Endodermal cell (in vitro differentiated cells): ENCODE measurements at regions not wholly inside any gene's neighbourhood (a gene's known extent, or its start where the extent isn't known, plus 50 kb on each side); places are given as distances from the start of the nearest gene placed in this dataset.

Experiments used
- DNase-seq: peaks from one replicate; pipeline ENCODE4 v3.0.0-alpha.2; 2017
- H3K27ac ChIP-seq: 2 replicates; pipeline ENCODE4 v1.5.1; 2013; ENCODE audit warnings: mild to moderate bottlenecking, low read depth, low read length, moderate library complexity
- H3K27me3 ChIP-seq: 2 replicates; pipeline ENCODE4 v1.6.1; 2013; ENCODE audit warnings: mild to moderate bottlenecking, low read length, moderate library complexity; ENCODE audit not compliant: insufficient read depth, control insufficient read depth, poor library complexity, severe bottlenecking
- H3K36me3 ChIP-seq: 2 replicates; pipeline ENCODE4 v1.7.0; 2013; ENCODE audit warnings: mild to moderate bottlenecking, low read length, moderate library complexity; ENCODE audit not compliant: control insufficient read depth, insufficient read depth
- H3K4me1 ChIP-seq: one replicate; pipeline ENCODE4 v1.7.0; 2013; ENCODE audit warnings: low read length; ENCODE audit not compliant: control insufficient read depth, insufficient read depth
- H3K4me3 ChIP-seq: 2 replicates; pipeline ENCODE4 v1.5.1; 2013; ENCODE audit warnings: mild to moderate bottlenecking, low read length, moderate library complexity
- H3K9ac ChIP-seq: 2 replicates; pipeline ENCODE4 v1.6.1; 2013; ENCODE audit warnings: mild to moderate bottlenecking, low read length, moderate library complexity; ENCODE audit not compliant: poor library complexity, severe bottlenecking; ENCODE audit errors: extremely low read depth
- H3K9me3 ChIP-seq: 2 replicates; pipeline ENCODE4 v1.6.1; 2013; ENCODE audit warnings: mild to moderate bottlenecking, low read length, moderate library complexity; ENCODE audit not compliant: control insufficient read depth
- H3K27ac Mint-ChIP-seq: 2 replicates; pipeline ENCODE4 v1.8.0; 2020; ENCODE audit warnings: mixed read lengths
- H3K27me3 Mint-ChIP-seq: 2 replicates; pipeline ENCODE4 v1.8.0; 2021; ENCODE audit warnings: mild to moderate bottlenecking, mixed read lengths; ENCODE audit not compliant: insufficient read depth
- H3K36me3 Mint-ChIP-seq: 2 replicates; pipeline ENCODE4 v1.8.0; 2020; ENCODE audit warnings: low read depth, mixed read lengths
- H3K4me1 Mint-ChIP-seq: 2 replicates; pipeline ENCODE4 v1.8.0; 2020; ENCODE audit warnings: mixed read lengths
- H3K4me3 Mint-ChIP-seq: 2 replicates; pipeline ENCODE4 v1.8.0; 2020; ENCODE audit warnings: mild to moderate bottlenecking, moderate library complexity, mixed read lengths
- H3K9me3 Mint-ChIP-seq: 2 replicates; pipeline ENCODE4 v1.8.0; 2020; ENCODE audit warnings: mild to moderate bottlenecking, mixed read lengths
- CTCF ChIP-seq: fragments of 200-600 bp; sonication (generic); conservative IDR thresholded peaks from 2 replicates; pipeline ENCODE4 v1.5.0; 2021; ENCODE audit warnings: antibody characterized with exemption, mild to moderate bottlenecking
- WGBS, 2 experiments: methylation state at CpG; one replicate each; pipeline versions ENCODE4 v1.1.5 to v1.1.7; 2013; ENCODE audit warnings: missing lambda C conversion rate in 2 of 2, mixed read lengths in 1 of 2; ENCODE audit not compliant: insufficient coverage in 1 of 2, insufficient read length in 1 of 2; 5-methylcytosine and 5-hydroxymethylcytosine counted together

- H3K36me3 ChIP-seq, result no peaks in the 10 kb centered on the region
- H3K27me3 ChIP-seq, result no peaks in the 10 kb centered on the region
- Mint-ChIP-seq H3K4me1 (peaks cover 45% of the 10 kb centered on the region), H3K27ac (no peak overlapping the region), H3K9me3 (peaks cover 4% of the 10 kb centered on the region), H3K27me3 (no peaks in the 10 kb centered on the region), H3K36me3 (no peaks in the 10 kb centered on the region), H3K4me3 (no peak overlapping the region)
- H3K9me3 ChIP-seq, result no peaks in the 10 kb centered on the region
- H3K27ac ChIP-seq, result no peak overlapping the region
- WGBS, 2 experiments, result 94 to 95% methylated on average over 3 to 4 of the region's 4 CpGs
- no peak overlapping the region for H3K9ac ChIP-seq
- no peak overlapping the region for H3K4me3 ChIP-seq
- no peak for DNase-seq
- peaks cover 9% of the 10 kb centered on the region for H3K4me1 ChIP-seq
- TF ChIP-seq CTCF, result no peak
Measured at GRCh38 chr5:143696921-143697320, 115.0 kb upstream of the HMHB1 start.

- Mint-ChIP-seq H3K27ac (no peak overlapping the region), H3K36me3 (no peaks in the 10 kb centered on the region), H3K4me3 (no peak overlapping the region), H3K27me3 (no peaks in the 10 kb centered on the region), H3K4me1 (peaks cover 47% of the 10 kb centered on the region), H3K9me3 (peaks cover 4% of the 10 kb centered on the region)
- H3K27ac ChIP-seq, result no peak overlapping the region
- H3K4me1 ChIP-seq, result peaks cover 9% of the 10 kb centered on the region
- no peaks in the 10 kb centered on the region for H3K27me3 ChIP-seq
- no peak for DNase-seq
- H3K36me3 ChIP-seq, result no peaks in the 10 kb centered on the region
- no peaks in the 10 kb centered on the region for H3K9me3 ChIP-seq
- no peak for TF ChIP-seq CTCF
- 94% methylated on average over 1 of the region's 1 CpG; no CpG with 5 or more reads in 1 of the 2 experiments for WGBS, 2 experiments
- H3K4me3 ChIP-seq, result no peak overlapping the region
- H3K9ac ChIP-seq, result no peak overlapping the region
Measured at GRCh38 chr5:143695941-143696340, 116.0 kb upstream of the HMHB1 start.

- H3K4me3 Mint-ChIP-seq, result no peak overlapping the region
- H3K36me3 ChIP-seq, result no peaks in the 10 kb centered on the region
- peaks cover 47% of the 10 kb centered on the region for H3K4me1 Mint-ChIP-seq
Measured at GRCh38 chr5:143695244-143695864, 116.6 kb upstream of the HMHB1 start.

More at GRCh38 chr5:143695244-143695864, 116.6 kb upstream of the HMHB1 start:
- Mint-ChIP-seq H3K27me3 (peaks cover 3% of the 10 kb centered on the region), H3K27ac (no peak overlapping the region), H3K9me3 (peaks cover 4% of the 10 kb centered on the region), H3K36me3 (no peaks in the 10 kb centered on the region)
- Histone ChIP-seq H3K27ac (no peak overlapping the region), H3K9me3 (no peaks in the 10 kb centered on the region), H3K4me3 (no peak overlapping the region), H3K4me1 (peaks cover 9% of the 10 kb centered on the region), H3K9ac (no peak overlapping the region), H3K27me3 (no peaks in the 10 kb centered on the region)
- 93 to 97% methylated on average over 5 to 7 of the region's 7 CpGs for WGBS, 2 experiments
- DNase-seq, result no peak
- no peak for TF ChIP-seq CTCF
